ENCODE measurements at regions not wholly inside any gene's neighbourhood (a gene's known extent, or its start where the extent isn't known, plus 50 kb on each side); places are given as distances from the start of the nearest gene placed in this dataset.

DNA sequence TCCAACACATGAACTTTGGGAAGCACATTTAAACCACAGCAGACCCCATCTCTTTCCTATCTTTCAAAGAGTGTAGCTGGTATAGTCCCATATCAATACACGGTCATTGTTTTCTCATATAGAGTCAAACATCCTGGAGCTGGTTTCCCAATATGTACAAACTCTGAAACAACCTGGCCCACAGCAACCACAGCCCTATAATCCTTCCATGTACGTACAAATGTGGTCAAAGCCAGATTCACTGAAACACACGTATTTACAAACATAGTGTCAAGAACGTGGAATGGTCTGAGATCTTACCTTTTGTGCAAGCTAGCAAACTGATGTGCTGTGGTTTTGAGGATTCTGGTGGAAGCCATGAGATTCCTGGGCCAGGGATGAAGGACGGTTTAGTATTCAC is 97.3 kb downstream of the HS1BP3 start:
- TF ChIP-seq EZH2phosphoT487 (IDR thresholded peaks at IDR 0.05; ENCODE audit: borderline replicate concordance, low read length): no peak
- TF ChIP-seq, protein P1, sequence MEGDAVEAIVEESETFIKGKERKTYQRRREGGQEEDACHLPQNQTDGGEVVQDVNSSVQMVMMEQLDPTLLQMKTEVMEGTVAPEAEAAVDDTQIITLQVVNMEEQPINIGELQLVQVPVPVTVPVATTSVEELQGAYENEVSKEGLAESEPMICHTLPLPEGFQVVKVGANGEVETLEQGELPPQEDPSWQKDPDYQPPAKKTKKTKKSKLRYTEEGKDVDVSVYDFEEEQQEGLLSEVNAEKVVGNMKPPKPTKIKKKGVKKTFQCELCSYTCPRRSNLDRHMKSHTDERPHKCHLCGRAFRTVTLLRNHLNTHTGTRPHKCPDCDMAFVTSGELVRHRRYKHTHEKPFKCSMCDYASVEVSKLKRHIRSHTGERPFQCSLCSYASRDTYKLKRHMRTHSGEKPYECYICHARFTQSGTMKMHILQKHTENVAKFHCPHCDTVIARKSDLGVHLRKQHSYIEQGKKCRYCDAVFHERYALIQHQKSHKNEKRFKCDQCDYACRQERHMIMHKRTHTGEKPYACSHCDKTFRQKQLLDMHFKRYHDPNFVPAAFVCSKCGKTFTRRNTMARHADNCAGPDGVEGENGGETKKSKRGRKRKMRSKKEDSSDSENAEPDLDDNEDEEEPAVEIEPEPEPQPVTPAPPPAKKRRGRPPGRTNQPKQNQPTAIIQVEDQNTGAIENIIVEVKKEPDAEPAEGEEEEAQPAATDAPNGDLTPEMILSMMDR (conservative IDR thresholded peaks at IDR 0.05; ENCODE audit: low read depth, low read length): no peak
- no peak for TF ChIP-seq EZH2 (IDR thresholded peaks at IDR 0.05; ENCODE audit: low read length, unreplicated experiment)

Data from PC-3 (cell line).